HepG2 (cell line): ENCODE measurements at regions not wholly inside any gene's neighbourhood (a gene's known extent, or its start where the extent isn't known, plus 50 kb on each side); places are given as distances from the start of the nearest gene placed in this dataset.

Experiments used
- ATAC-seq: fragments of 200-7000 bp; cut with Tn5 transposase; 3 replicates; pipeline ENCODE4 v1.9.1; 2020; ENCODE audit warnings: mild to moderate bottlenecking, moderate library complexity
- BruUV-seq: library from RNA; stranded (reverse); fragments of 400-500 nt; replicated peaks from 2 replicates; lab custom pipeline; 2021; lab: Mats Ljungman, UMichigan
- CTCF ChIA-PET: fragments of 300-600 bp; formaldehyde crosslinking; extraction: SDS; loops from one replicate; lab custom pipeline; 2021; ENCODE audit warnings: low total read pairs, inconsistent platforms, low intra/inter-chr PET ratio; lab: Yijun Ruan, JAX
- POLR2A ChIA-PET: fragments of 350-600 bp; sonication (Branson Sonifier 250); formaldehyde crosslinking; loops from one replicate; lab custom pipeline; 2020; ENCODE audit warnings: antibody characterized with exemption, inconsistent platforms; lab: Yijun Ruan, JAX
- DNase-seq: peaks from one replicate; pipeline ENCODE4 v3.0.0-alpha.2; 2015; ENCODE audit warnings: low spot score
- FAIRE-seq: peaks from 3 replicates; lab custom pipeline; 2011; peaks lifted over from hg19 to GRCh38; lab: Jason Lieb, UNC
- H2AFZ ChIP-seq: one replicate; pipeline ENCODE4 v1.6.1; 2011; ENCODE audit warnings: low read length, inconsistent platforms
- H3K27ac ChIP-seq: fragments of 300-600 bp; 3 replicates; pipeline ENCODE4 v1.8.0; 2011; ENCODE audit warnings: mixed run types, mild to moderate bottlenecking, mixed read lengths, low read length, inconsistent platforms; ENCODE audit not compliant: insufficient read depth; ENCODE audit errors: extremely low read length
- H3K27me3 ChIP-seq, 2 experiments: fragments of 200-600 bp in 1 of 2; 2 replicates in 1 of 2; 3 replicates in 1 of 2; pipeline versions ENCODE4 v1.6.0 to v1.8.0; 2011; ENCODE audit warnings: low read length in 2 of 2, mild to moderate bottlenecking in 2 of 2, moderate library complexity in 2 of 2, inconsistent platforms in 1 of 2; ENCODE audit not compliant: insufficient read depth in 2 of 2, control insufficient read depth in 1 of 2
- H3K36me3 ChIP-seq, 2 experiments: fragments of 200-600 bp in 1 of 2; replicated peaks in 1 of 2; 2 replicates in 1 of 2; 3 replicates in 1 of 2; pipeline versions ENCODE4 v1.5.1 to v1.8.0; 2011; ENCODE audit warnings: low read length in 2 of 2, inconsistent platforms in 1 of 2; ENCODE audit not compliant: insufficient read depth in 2 of 2, control insufficient read depth in 1 of 2
- H3K4me1 ChIP-seq: 2 replicates; pipeline ENCODE4 v1.5.1; 2012; ENCODE audit warnings: low read length, inconsistent platforms; ENCODE audit not compliant: insufficient read depth
- H3K4me2 ChIP-seq: 2 replicates; pipeline ENCODE4 v1.6.0; 2011; ENCODE audit warnings: low read depth, low read length, inconsistent platforms
- H3K4me3 ChIP-seq, 3 experiments: fragments of 200-600 bp in 1 of 3; sonication (generic), shearing (Covaris generic) in 1 of 3; replicated peaks in 1 of 3; 2 replicates each; pipeline ENCODE4 v1.5.1; 2011 to 2016; ENCODE audit warnings: low read length in 3 of 3, inconsistent platforms in 2 of 3, low read depth in 2 of 3, mild to moderate bottlenecking in 2 of 3, control low read depth in 1 of 3, mixed read lengths in 1 of 3; ENCODE audit not compliant: insufficient read depth in 1 of 3
- H3K79me2 ChIP-seq: one replicate; pipeline ENCODE4 v1.6.1; 2011; ENCODE audit warnings: low read length, inconsistent platforms; ENCODE audit not compliant: insufficient read depth
- H3K9ac ChIP-seq: 2 replicates; pipeline ENCODE4 v1.6.0; 2011; ENCODE audit warnings: mild to moderate bottlenecking, low read depth, low read length, inconsistent platforms; ENCODE audit not compliant: insufficient read depth
- H3K9me3 ChIP-seq: 2 replicates; pipeline ENCODE4 v1.5.1; 2012; ENCODE audit warnings: mild to moderate bottlenecking, low read length
- H4K20me1 ChIP-seq: 2 replicates; pipeline ENCODE4 v1.6.0; 2011; ENCODE audit warnings: inconsistent platforms, mild to moderate bottlenecking, low read length, moderate library complexity; ENCODE audit not compliant: insufficient read depth
- CTCF ChIP-seq: sonication (generic); formaldehyde crosslinking; IDR thresholded peaks from 2 replicates; pipeline ENCODE4 v1.5.0; 2020; ENCODE audit warnings: mild to moderate bottlenecking, missing genetic modification reagents, moderate library complexity
- FOXO1 ChIP-seq: sonication (generic); formaldehyde crosslinking; IDR thresholded peaks from 2 replicates; pipeline ENCODE4 v1.4.0; 2020; ENCODE audit warnings: missing genetic modification reagents
- GTF3A ChIP-seq: sonication (generic); formaldehyde crosslinking; conservative IDR thresholded peaks from 2 replicates; pipeline ENCODE4 v1.4.0; 2020; ENCODE audit warnings: mild to moderate bottlenecking, missing genetic modification reagents
- KAT8 ChIP-seq: IDR thresholded peaks from 2 replicates; pipeline ENCODE4 v1.6.1; 2016; ENCODE audit warnings: missing genetic modification reagents, missing compliant biosample characterization
- MAFG ChIP-seq: sonication (generic); formaldehyde crosslinking; IDR thresholded peaks from 2 replicates; pipeline ENCODE4 v1.5.1; 2020; ENCODE audit warnings: mild to moderate bottlenecking, missing genetic modification reagents
- MEIS2 ChIP-seq: sonication (generic); formaldehyde crosslinking; IDR thresholded peaks from 2 replicates; pipeline ENCODE4 v1.9.0; 2021; ENCODE audit warnings: mild to moderate bottlenecking, missing genetic modification reagents
- MNT ChIP-seq: fragments of 450-650 bp; IDR thresholded peaks from 2 replicates; pipeline ENCODE4 v1.6.1; 2016
- NRL ChIP-seq: sonication (generic); formaldehyde crosslinking; IDR thresholded peaks from 2 replicates; pipeline ENCODE4 v1.5.0; 2020; ENCODE audit warnings: missing genetic modification reagents, mild to moderate bottlenecking, moderate library complexity, borderline replicate concordance
- RNF219 ChIP-seq: sonication (generic); formaldehyde crosslinking; IDR thresholded peaks from 2 replicates; pipeline ENCODE4 v1.5.0; 2020; ENCODE audit warnings: mild to moderate bottlenecking, missing genetic modification reagents
- SCMH1 ChIP-seq: sonication (generic); formaldehyde crosslinking; IDR thresholded peaks from 2 replicates; pipeline ENCODE4 v1.9.0; 2021; ENCODE audit warnings: missing genetic modification reagents, mild to moderate bottlenecking, borderline replicate concordance
- ZFP90 ChIP-seq: sonication (generic); formaldehyde crosslinking; IDR thresholded peaks from 2 replicates; pipeline ENCODE4 v1.8.0; 2022; ENCODE audit warnings: missing genetic modification reagents, mild to moderate bottlenecking, inconsistent platforms, borderline replicate concordance
- ZNF101 ChIP-seq: sonication (generic); formaldehyde crosslinking; IDR thresholded peaks from 2 replicates; pipeline ENCODE4 v1.4.0; 2020; ENCODE audit warnings: mild to moderate bottlenecking, low read depth, missing genetic modification reagents, borderline replicate concordance
- ZNF160 ChIP-seq: sonication (generic); formaldehyde crosslinking; IDR thresholded peaks from 2 replicates; pipeline ENCODE4 v1.8.0; 2022; ENCODE audit warnings: mild to moderate bottlenecking, inconsistent platforms, missing genetic modification reagents
- ZNF383 ChIP-seq: sonication (generic); formaldehyde crosslinking; IDR thresholded peaks from 2 replicates; pipeline ENCODE4 v1.4.0; 2020; ENCODE audit warnings: missing genetic modification reagents, mild to moderate bottlenecking, borderline replicate concordance
- ZNF501 ChIP-seq: sonication (generic); formaldehyde crosslinking; IDR thresholded peaks from 2 replicates; pipeline ENCODE4 v1.5.1; 2020; ENCODE audit warnings: mild to moderate bottlenecking, moderate library complexity, missing genetic modification reagents
- WGBS: methylation state at CpG from one replicate; pipeline ENCODE4 v1.1.6; 2017; ENCODE audit warnings: low lambda C conversion rate; 5-methylcytosine and 5-hydroxymethylcytosine counted together
- in situ Hi-C: cut with HindIII; loops from 2 replicates; pipeline ENCODE4 v1.10.0; 2017; ENCODE audit warnings: low pct_unique_long_range_greater_than_20kb; ENCODE audit not compliant: extremely low pct_ligation_motif_present
- intact Hi-C: fragments of 100-400 bp; cut with micrococcal nuclease; formaldehyde crosslinking; loops from one replicate; pipeline ENCODE4 v1.10.0; 2022; ENCODE audit not compliant: unreplicated experiment
- TF ChIP-seq, protein P1 (sequence below): sonication (generic); formaldehyde crosslinking; IDR thresholded peaks from 2 replicates; pipeline ENCODE4 v1.4.0; 2020; ENCODE audit warnings: missing genetic modification reagents; ENCODE audit errors: not compliant biosample characterization

GRCh38 chr3:86182606-86183005 lies 808.3 kb downstream of the VGLL3 start (continued):
- TF ChIP-seq ZFP90 (CRISPR knock-in tag) (no peak), RNF219 (CRISPR knock-in tag) (no peak), SCMH1 (CRISPR knock-in tag) (no peak), MAFG (no peak), KAT8 (CRISPR knock-in tag) (no peak), GTF3A (CRISPR knock-in tag) (no peak), ZNF501 (CRISPR knock-in tag) (no peak), FOXO1 (CRISPR knock-in tag) (no peak)
- TF ChIP-seq, all 625 proteins: peak for 0

- Histone ChIP-seq H3K9me3 (no peaks in the 10 kb centered on the region), H3K27ac (no peak overlapping the region), H3K4me3 (no peak overlapping the region), H2AFZ (no peak overlapping the region), H3K4me2 (no peak overlapping the region), H3K4me1 (no peaks in the 10 kb centered on the region), H3K9ac (no peak overlapping the region), H3K79me2 (no peaks in the 10 kb centered on the region), H3K27me3 (no peaks in the 10 kb centered on the region), H4K20me1 (no peaks in the 10 kb centered on the region; the same call in 1 of the 2 replicates), H3K36me3 (no peaks in the 10 kb centered on the region)
- ChIA-PET POLR2A (no interaction called here), CTCF (no interaction called here)
- WGBS, result 27% methylated on average over 2 of the region's 2 CpGs
- FAIRE-seq, result no peak
- peak; percentile 12 for DNase-seq
- ATAC-seq, result peak; percentile 78
- in situ Hi-C loops, result no loop called here
- intact Hi-C loops, result no loop called here
- no TSS peak for BruUV-seq
- TF ChIP-seq ZNF160 (CRISPR knock-in tag) (no peak), MNT (no peak), MEIS2 (no peak), ZNF383 (no peak), ZNF101 (CRISPR knock-in tag) (no peak), NRL (CRISPR knock-in tag) (no peak), CTCF (CRISPR knock-in tag) (peak; percentile 45)
- TF ChIP-seq, protein P1, sequence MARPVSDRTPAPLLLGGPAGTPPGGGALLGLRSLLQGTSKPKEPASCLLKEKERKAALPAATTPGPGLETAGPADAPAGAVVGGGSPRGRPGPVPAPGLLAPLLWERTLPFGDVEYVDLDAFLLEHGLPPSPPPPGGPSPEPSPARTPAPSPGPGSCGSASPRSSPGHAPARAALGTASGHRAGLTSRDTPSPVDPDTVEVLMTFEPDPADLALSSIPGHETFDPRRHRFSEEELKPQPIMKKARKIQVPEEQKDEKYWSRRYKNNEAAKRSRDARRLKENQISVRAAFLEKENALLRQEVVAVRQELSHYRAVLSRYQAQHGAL (CRISPR knock-in tag), result no peak
Measured at GRCh38 chr3:86180696-86181095, 810.3 kb downstream of the VGLL3 start.
